ENCODE measurements at regions not wholly inside any gene's neighbourhood (a gene's known extent, or its start where the extent isn't known, plus 50 kb on each side); places are given as distances from the start of the nearest gene placed in this dataset.

DNA sequence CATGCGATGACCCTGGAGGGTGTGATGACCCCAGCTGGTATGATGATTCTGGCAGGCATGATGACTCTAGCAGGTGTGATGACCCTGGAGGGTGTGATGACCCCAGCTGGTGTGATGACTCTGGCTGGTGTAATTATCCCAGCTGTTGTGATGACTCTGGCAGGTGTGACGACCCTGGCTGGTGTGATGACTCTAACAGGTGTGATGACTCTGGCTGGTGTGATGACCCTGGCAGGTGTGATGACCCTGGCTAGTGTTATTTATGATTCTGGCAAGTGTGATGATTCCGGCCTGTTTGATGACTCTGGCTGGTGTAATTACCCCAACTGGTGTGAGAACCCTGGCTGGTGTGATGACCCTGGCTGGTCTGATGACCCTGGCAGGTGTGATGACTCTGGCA is 427.2 kb downstream of the QKI start:
- Histone ChIP-seq H3K9me3 (ENCODE audit: low read length) (peaks cover 8% of the 10 kb centered on the region), H3K36me3 (ENCODE audit: insufficient read depth, low read length) (no peaks in the 10 kb centered on the region), H2AFZ (ENCODE audit: low read depth, low read length) (no peak overlapping the region), H3K4me1 (ENCODE audit: insufficient read depth, low read length) (peaks cover 31% of the 10 kb centered on the region), H3K27me3 (ENCODE audit: insufficient read depth, low read length) (no peaks in the 10 kb centered on the region), H3K4me3 (ENCODE audit: low read length) (no peak overlapping the region)

- H3K27me3 ChIP-seq (ENCODE audit: insufficient read depth, low read length) = no peaks in the 10 kb centered on the region
- no peak overlapping the region for H3K4me3 ChIP-seq (ENCODE audit: low read length)
- peaks cover 8% of the 10 kb centered on the region for H3K9me3 ChIP-seq (ENCODE audit: low read length)
- H3K4me1 ChIP-seq (ENCODE audit: insufficient read depth, low read length) = peaks cover 35% of the 10 kb centered on the region
- no peak overlapping the region for H2AFZ ChIP-seq (ENCODE audit: low read depth, low read length)
- H3K36me3 ChIP-seq (ENCODE audit: insufficient read depth, low read length) = no peaks in the 10 kb centered on the region
These were observed 426.8 kb downstream of the QKI start for GRCh38 chr6:163841326-163841725.

GRCh38 chr6:163840880-163841279 is 426.4 kb downstream of the QKI start:
- peaks cover 35% of the 10 kb centered on the region for H3K4me1 ChIP-seq (ENCODE audit: insufficient read depth, low read length)
- no peaks in the 10 kb centered on the region for H3K27me3 ChIP-seq (ENCODE audit: insufficient read depth, low read length)
- no peaks in the 10 kb centered on the region for H3K36me3 ChIP-seq (ENCODE audit: insufficient read depth, low read length)
- peaks cover 8% of the 10 kb centered on the region for H3K9me3 ChIP-seq (ENCODE audit: low read length)
- H3K4me3 ChIP-seq (ENCODE audit: low read length) = no peak overlapping the region
- H2AFZ ChIP-seq (ENCODE audit: low read depth, low read length) = no peak overlapping the region

GRCh38 chr6:163839296-163839695 is 424.8 kb downstream of the QKI start:
- no peak overlapping the region for H3K4me3 ChIP-seq (ENCODE audit: low read length)
- peaks cover 8% of the 10 kb centered on the region for H3K9me3 ChIP-seq (ENCODE audit: low read length)
- no peaks in the 10 kb centered on the region for H3K36me3 ChIP-seq (ENCODE audit: insufficient read depth, low read length)
- peaks cover 35% of the 10 kb centered on the region for H3K4me1 ChIP-seq (ENCODE audit: insufficient read depth, low read length)
- H3K27me3 ChIP-seq (ENCODE audit: insufficient read depth, low read length) = no peaks in the 10 kb centered on the region
- H2AFZ ChIP-seq (ENCODE audit: low read depth, low read length) = no peak overlapping the region

DNA sequence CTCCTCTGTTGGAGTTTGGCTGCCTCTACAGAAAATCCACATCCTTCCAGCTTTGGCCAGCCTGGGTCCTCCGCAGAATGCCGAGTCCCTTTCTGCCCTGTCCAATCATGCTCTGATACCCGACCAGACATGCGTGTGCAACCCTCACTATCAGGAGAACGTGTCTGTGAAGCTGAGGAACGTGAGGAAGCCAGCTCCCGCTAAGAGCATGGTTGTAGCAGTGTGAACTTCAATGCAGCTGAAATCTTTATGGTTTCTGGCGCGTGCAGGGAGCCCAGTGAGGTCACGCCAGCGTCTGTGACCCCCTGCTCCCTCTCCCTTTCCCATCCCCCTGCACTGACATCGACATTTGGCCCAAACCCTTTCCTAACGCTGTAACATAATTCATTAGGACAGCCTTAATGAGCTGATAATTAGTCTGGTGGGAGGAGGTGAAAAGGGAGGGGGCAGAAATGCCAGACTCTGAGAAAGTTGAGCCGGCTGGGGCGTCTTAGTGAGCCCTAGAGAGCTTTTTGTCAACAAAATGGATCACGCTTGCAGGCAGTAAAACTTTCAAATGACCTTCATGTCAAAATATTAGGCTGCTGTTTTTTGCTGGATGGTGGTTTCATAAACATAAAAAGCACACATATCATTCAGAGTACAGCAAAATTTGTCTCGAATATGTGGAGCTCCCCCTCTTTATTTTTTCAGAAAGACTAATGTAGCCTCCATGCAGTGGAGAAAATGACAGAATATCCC is 423.3 kb downstream of the QKI start:
- Histone ChIP-seq H3K4me1 (ENCODE audit: insufficient read depth, low read length) (peaks cover 25% of the 10 kb centered on the region), H2AFZ (ENCODE audit: low read depth, low read length) (peak overlapping the region; percentile 44), H3K36me3 (ENCODE audit: insufficient read depth, low read length) (no peaks in the 10 kb centered on the region), H3K4me3 (ENCODE audit: low read length) (peak overlapping the region; percentile 21), H3K9me3 (ENCODE audit: low read length) (peaks cover 8% of the 10 kb centered on the region), H3K27me3 (ENCODE audit: insufficient read depth, low read length) (no peaks in the 10 kb centered on the region)

DNA sequence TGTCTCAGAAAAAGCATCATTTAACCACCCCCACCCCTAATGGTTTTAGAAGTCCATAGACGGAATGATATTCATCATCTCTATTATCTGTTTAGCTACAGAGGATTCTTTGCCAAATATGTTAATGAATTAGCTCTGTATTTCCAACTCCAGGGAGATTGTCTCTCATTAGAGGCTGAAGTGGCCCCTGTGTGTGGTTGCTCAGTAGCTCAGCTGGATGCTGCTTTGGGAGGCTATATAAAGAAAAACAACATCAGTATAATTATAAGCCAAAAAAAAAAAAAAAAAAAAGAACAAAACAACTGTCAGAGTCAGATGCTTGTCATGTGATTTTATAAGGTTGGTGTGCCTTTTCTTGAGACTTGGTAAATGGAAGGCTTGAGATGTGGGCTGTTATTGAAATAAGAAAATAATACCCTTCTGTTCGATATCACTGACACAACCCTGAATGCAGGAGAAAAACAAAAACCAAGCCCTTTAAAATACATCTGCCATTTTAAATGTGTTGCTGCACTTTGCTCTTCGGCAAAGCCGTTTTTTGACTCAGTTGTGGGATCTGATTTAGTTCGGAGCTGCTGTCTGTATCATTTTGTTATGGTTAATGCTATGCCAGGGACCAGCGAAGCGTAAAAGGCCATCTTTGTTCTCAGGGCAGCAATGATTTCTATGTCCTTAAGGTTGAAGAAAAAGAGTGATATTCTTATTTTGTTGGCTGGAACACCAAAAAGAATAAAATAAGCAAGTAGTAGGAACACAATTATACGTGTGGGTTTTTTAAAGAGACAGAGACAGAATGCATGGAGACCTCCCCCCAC is 422.6 kb downstream of the QKI start:
- Histone ChIP-seq H3K4me3 (ENCODE audit: low read length) (no peak overlapping the region), H3K4me1 (ENCODE audit: insufficient read depth, low read length) (peaks cover 19% of the 10 kb centered on the region), H2AFZ (ENCODE audit: low read depth, low read length) (peak overlapping the region; percentile 44), H3K9me3 (ENCODE audit: low read length) (peaks cover 8% of the 10 kb centered on the region), H3K36me3 (ENCODE audit: insufficient read depth, low read length) (no peaks in the 10 kb centered on the region), H3K27me3 (ENCODE audit: insufficient read depth, low read length) (no peaks in the 10 kb centered on the region)

DNA sequence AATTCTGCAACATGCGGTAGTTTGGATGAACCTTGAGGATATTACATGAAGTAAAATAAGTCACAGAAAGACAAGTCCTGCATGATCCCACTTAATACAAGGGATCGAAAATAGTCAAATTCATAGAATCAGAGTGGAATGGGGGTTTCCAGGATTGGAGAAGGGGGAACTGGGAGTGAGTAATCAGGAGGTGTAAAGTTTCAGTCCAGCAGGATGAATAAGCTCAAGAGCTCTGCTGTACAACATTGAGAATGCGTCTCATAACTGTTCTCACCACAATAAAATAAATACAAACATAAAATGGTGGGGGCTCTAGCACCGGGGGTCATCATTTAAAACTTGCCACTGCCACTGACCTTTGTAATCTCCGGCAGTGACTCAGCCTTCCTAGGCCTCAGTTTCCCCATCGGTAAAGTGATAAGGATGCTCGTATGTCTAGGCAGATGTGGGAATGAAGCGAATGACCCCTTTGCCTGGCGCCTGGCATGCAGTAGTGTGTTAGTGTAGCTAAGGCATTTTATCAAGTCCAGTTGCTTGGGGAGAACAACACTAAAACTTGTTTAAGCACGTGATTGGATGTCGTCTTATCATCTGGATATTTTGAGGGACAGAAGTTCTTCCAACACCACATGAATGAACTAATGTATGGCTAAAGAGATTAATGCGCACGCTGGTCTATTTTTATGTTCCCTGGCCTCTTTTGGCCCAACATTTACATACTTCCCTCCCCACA is 421.1 kb downstream of the QKI start:
- no peak overlapping the region for H3K4me3 ChIP-seq (ENCODE audit: low read length)
- H3K9me3 ChIP-seq (ENCODE audit: low read length) = peaks cover 7% of the 10 kb centered on the region
- H3K27me3 ChIP-seq (ENCODE audit: insufficient read depth, low read length) = no peaks in the 10 kb centered on the region
- H3K4me1 ChIP-seq (ENCODE audit: insufficient read depth, low read length) = peaks cover 19% of the 10 kb centered on the region
- no peak overlapping the region for H2AFZ ChIP-seq (ENCODE audit: low read depth, low read length)
- no peaks in the 10 kb centered on the region for H3K36me3 ChIP-seq (ENCODE audit: insufficient read depth, low read length)

- Histone ChIP-seq H3K27me3 (ENCODE audit: insufficient read depth, low read length) (no peaks in the 10 kb centered on the region), H3K36me3 (ENCODE audit: insufficient read depth, low read length) (no peaks in the 10 kb centered on the region), H3K9me3 (ENCODE audit: low read length) (peaks cover 7% of the 10 kb centered on the region), H3K4me1 (ENCODE audit: insufficient read depth, low read length) (peaks cover 19% of the 10 kb centered on the region), H2AFZ (ENCODE audit: low read depth, low read length) (no peak overlapping the region), H3K4me3 (ENCODE audit: low read length) (no peak overlapping the region)
These were observed 419.9 kb downstream of the QKI start for GRCh38 chr6:163834226-163834970.

DNA sequence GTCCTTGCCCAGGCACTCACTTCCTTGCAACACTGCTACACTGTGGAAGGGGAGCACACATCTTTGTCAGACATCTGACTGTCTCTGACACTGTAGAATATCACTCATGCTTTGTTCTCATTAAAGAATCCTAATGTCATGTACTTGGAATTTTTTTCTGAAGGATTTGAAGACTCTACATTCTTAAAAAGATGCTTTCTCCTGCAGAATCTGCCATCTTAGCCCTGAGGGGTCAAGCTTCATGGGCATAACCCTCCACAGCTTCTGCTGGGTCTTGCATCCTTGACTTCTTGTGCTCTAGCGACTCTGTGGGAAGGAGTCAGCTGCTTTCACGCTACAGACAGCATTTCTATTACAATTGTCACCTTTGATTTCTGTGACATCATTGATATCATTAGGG is 417.2 kb downstream of the QKI start:
- Histone ChIP-seq H3K27me3 (ENCODE audit: insufficient read depth, low read length) (no peaks in the 10 kb centered on the region), H3K36me3 (ENCODE audit: insufficient read depth, low read length) (no peaks in the 10 kb centered on the region), H3K4me3 (ENCODE audit: low read length) (no peak overlapping the region), H3K9me3 (ENCODE audit: low read length) (peaks cover 4% of the 10 kb centered on the region), H2AFZ (ENCODE audit: low read depth, low read length) (no peak overlapping the region), H3K4me1 (ENCODE audit: insufficient read depth, low read length) (peaks cover 18% of the 10 kb centered on the region)

DNA sequence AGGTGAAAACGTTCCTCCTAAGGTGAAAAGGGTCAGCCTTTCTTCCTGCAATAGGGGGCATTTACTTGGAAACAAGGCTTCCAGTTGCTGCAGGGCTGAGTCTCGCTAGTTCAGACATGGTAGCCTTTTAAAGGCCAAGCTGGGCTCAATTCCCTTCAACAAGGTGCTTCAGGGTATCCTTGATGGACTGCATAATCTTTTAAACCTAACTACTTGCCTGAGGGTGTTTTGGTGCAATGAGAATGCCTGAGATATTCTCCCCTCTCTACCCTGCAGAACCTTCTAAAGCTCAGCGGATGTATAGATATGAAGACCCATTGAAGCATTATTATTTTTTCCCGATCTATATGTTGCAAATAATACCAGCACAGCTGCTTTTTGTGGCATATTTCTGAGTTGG is 416.1 kb downstream of the QKI start:
- H2AFZ ChIP-seq (ENCODE audit: low read depth, low read length) = no peak overlapping the region
- H3K9me3 ChIP-seq (ENCODE audit: low read length) = peaks cover 4% of the 10 kb centered on the region
- no peak overlapping the region for H3K4me3 ChIP-seq (ENCODE audit: low read length)
- no peaks in the 10 kb centered on the region for H3K36me3 ChIP-seq (ENCODE audit: insufficient read depth, low read length)
- peaks cover 13% of the 10 kb centered on the region for H3K4me1 ChIP-seq (ENCODE audit: insufficient read depth, low read length)
- no peaks in the 10 kb centered on the region for H3K27me3 ChIP-seq (ENCODE audit: insufficient read depth, low read length)

GRCh38 chr6:163828038-163828795 is 413.7 kb downstream of the QKI start:
- no peak overlapping the region for H3K4me3 ChIP-seq (ENCODE audit: low read length)
- no peaks in the 10 kb centered on the region for H3K36me3 ChIP-seq (ENCODE audit: insufficient read depth, low read length)
- no peak overlapping the region for H2AFZ ChIP-seq (ENCODE audit: low read depth, low read length)
- peaks cover 4% of the 10 kb centered on the region for H3K9me3 ChIP-seq (ENCODE audit: low read length)
- H3K4me1 ChIP-seq (ENCODE audit: insufficient read depth, low read length) = peaks cover 13% of the 10 kb centered on the region
- H3K27me3 ChIP-seq (ENCODE audit: insufficient read depth, low read length) = no peaks in the 10 kb centered on the region

DNA sequence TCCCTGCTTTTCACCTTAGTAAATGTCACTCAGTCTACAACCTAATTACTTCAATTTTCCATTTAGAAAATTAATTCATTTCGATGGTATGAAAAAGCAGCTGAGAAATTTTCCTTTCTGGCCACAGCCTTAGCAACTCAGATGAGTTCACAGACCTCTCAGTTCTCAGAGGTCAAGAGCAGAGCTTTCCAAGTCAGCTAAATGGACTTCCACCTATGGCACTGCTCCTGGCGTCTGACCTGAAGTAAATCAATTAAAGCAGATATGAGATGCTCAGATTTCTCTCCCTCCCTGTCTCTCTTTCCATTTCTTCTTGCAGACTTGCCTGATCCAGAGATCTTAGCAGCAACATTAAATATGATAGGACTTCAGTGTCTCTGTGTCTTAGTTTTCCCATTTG is 412.6 kb downstream of the QKI start:
- Histone ChIP-seq H3K4me1 (ENCODE audit: insufficient read depth, low read length) (peaks cover 13% of the 10 kb centered on the region), H3K9me3 (ENCODE audit: low read length) (peaks cover 4% of the 10 kb centered on the region), H2AFZ (ENCODE audit: low read depth, low read length) (no peak overlapping the region), H3K27me3 (ENCODE audit: insufficient read depth, low read length) (no peaks in the 10 kb centered on the region), H3K4me3 (ENCODE audit: low read length) (no peak overlapping the region), H3K36me3 (ENCODE audit: insufficient read depth, low read length) (no peaks in the 10 kb centered on the region)

All from neuron (in vitro differentiated cells).